D721Med (cell line): ENCODE measurements at regions not wholly inside any gene's neighbourhood (a gene's known extent, or its start where the extent isn't known, plus 50 kb on each side); places are given as distances from the start of the nearest gene placed in this dataset.

ENCODE experiments used
- DNase-seq: peaks from one replicate; pipeline ENCODE4 v3.0.0; 2011; ENCODE audit warnings: low spot score; ENCODE audit not compliant: insufficient read length
- FAIRE-seq: peaks from 2 replicates; lab custom pipeline; 2011; peaks lifted over from hg19 to GRCh38; lab: Jason Lieb, UNC
- TF ChIP-seq, protein P1 (sequence below): IDR thresholded peaks from 2 replicates; pipeline ENCODE4 v1.5.1; 2012; ENCODE audit warnings: mild to moderate bottlenecking, control low read depth; ENCODE audit not compliant: insufficient read depth; ENCODE audit errors: missing control alignments

- DNase-seq (no peak), FAIRE-seq (no peak)
- TF ChIP-seq, protein P1, sequence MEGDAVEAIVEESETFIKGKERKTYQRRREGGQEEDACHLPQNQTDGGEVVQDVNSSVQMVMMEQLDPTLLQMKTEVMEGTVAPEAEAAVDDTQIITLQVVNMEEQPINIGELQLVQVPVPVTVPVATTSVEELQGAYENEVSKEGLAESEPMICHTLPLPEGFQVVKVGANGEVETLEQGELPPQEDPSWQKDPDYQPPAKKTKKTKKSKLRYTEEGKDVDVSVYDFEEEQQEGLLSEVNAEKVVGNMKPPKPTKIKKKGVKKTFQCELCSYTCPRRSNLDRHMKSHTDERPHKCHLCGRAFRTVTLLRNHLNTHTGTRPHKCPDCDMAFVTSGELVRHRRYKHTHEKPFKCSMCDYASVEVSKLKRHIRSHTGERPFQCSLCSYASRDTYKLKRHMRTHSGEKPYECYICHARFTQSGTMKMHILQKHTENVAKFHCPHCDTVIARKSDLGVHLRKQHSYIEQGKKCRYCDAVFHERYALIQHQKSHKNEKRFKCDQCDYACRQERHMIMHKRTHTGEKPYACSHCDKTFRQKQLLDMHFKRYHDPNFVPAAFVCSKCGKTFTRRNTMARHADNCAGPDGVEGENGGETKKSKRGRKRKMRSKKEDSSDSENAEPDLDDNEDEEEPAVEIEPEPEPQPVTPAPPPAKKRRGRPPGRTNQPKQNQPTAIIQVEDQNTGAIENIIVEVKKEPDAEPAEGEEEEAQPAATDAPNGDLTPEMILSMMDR, result no peak
Measured at GRCh38 chr9:71250581-71250980, 129.2 kb upstream of the TRPM3 start.

DNA sequence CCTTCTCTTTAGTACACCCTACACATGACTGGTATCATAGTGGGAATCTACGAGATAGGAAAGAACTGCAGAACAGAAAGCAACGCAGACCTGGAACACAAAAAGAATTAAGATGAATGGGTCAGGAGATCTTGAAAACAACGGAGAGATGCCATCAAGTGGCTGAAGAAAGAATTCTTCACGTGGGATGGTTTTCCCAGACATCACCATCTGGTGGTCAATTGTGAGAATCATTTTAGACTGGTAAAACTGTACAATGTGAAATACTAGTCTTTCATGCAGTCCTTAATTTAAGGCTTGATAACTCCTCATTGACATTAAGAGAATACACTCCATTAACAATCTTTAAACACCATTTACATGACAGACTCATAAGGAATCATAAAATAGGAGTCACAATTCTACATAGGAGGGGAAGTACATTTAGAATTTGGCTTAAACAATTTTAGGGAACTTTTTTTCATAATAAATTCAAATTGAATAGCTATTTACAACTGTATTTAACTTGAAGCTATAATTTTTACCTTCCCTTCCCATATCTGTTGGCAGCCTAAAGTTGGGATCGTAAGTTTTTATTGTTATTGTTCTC lies 128.4 kb upstream of the TRPM3 start:
- FAIRE-seq (peak; percentile 78), DNase-seq (no peak)
- TF ChIP-seq, protein P1, result peak; percentile 91

- FAIRE-seq, result no peak
- no peak for DNase-seq
- TF ChIP-seq, protein P1, result no peak
Measured at GRCh38 chr9:71245651-71246050, 124.2 kb upstream of the TRPM3 start.

GRCh38 chr9:71243951-71244350 lies 122.5 kb upstream of the TRPM3 start:
- no peak for FAIRE-seq
- TF ChIP-seq, protein P1, result no peak
- DNase-seq, result no peak

GRCh38 chr9:71242081-71242480 lies 120.7 kb upstream of the TRPM3 start:
- TF ChIP-seq, protein P1, result no peak
- DNase-seq, result no peak
- no peak for FAIRE-seq

DNA sequence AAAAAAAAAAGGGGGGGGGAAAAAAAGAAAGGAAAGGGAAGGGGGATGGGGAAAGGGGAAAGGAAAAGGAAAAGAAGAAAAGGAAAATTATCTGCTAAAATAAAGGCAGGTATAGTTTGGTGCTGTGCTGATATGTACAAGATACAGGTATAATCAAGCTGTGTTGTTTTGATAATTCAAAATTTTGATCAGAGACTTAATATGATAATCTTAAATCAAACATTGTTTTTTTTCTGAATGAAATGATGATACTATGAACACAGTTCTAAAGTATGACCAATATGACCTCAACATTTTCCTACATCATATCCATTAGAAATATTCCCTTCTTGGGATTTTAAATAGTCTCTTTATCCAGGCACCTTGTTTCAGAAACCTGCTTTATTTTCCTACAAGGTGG lies 115.6 kb upstream of the TRPM3 start:
- TF ChIP-seq, protein P1, result no peak
- DNase-seq (no peak), FAIRE-seq (no peak)

DNA sequence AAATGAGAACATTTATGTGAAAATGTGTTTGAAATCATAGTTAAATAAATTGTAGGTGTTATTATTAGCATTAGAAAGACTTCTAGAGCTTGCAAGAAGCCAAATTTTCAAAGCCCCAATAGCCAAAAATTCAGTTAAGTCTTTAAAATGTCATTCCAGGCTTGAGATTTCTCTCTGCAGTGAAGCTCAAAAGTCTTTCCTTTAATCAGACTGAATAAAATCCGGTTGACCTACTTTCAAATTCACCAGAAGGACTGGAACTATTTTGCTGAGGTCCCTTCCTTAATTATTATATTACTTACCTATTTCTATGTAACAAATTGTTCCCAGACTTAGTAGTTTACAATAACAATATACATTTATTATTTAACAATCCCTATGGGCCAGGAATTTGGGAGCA lies 112.2 kb upstream of the TRPM3 start:
- no peak for DNase-seq
- TF ChIP-seq, protein P1, result no peak
- FAIRE-seq, result no peak
